Hepatocyte (in vitro differentiated cells): ENCODE measurements at regions not wholly inside any gene's neighbourhood (a gene's known extent, or its start where the extent isn't known, plus 50 kb on each side); places are given as distances from the start of the nearest gene placed in this dataset.

Source experiments
- DNase-seq: peaks from one replicate; pipeline ENCODE4 v3.0.0-alpha.2; 2016; ENCODE audit warnings: low spot score
- H2AFZ ChIP-seq: fragments of 200-600 bp; sonication (generic); 2 replicates; pipeline ENCODE4 v1.6.0; 2016; ENCODE audit warnings: antibody characterized with exemption, mild to moderate bottlenecking
- H3K27ac ChIP-seq: fragments of 200-600 bp; sonication (generic); 2 replicates; pipeline ENCODE4 v1.5.1; 2016; ENCODE audit warnings: mild to moderate bottlenecking
- H3K27me3 ChIP-seq: fragments of 200-600 bp; sonication (generic); 2 replicates; pipeline ENCODE4 v1.6.1; 2016
- H3K36me3 ChIP-seq: fragments of 200-600 bp; sonication (generic); replicated peaks from 2 replicates; pipeline ENCODE4 v1.5.1; 2016; ENCODE audit warnings: low read depth; ENCODE audit not compliant: insufficient read depth
- H3K4me1 ChIP-seq: fragments of 200-600 bp; sonication (generic); 2 replicates; pipeline ENCODE4 v1.5.1; 2016; ENCODE audit warnings: mild to moderate bottlenecking, moderate library complexity; ENCODE audit not compliant: insufficient read depth
- H3K4me2 ChIP-seq: fragments of 200-600 bp; sonication (generic); 2 replicates; pipeline ENCODE4 v1.6.0; 2016
- H3K4me3 ChIP-seq: fragments of 200-600 bp; sonication (generic); 2 replicates; pipeline ENCODE4 v1.5.1; 2016; ENCODE audit warnings: mild to moderate bottlenecking
- H3K79me2 ChIP-seq: fragments of 200-600 bp; sonication (generic); 2 replicates; pipeline ENCODE4 v1.6.0; 2017; ENCODE audit warnings: mild to moderate bottlenecking
- H3K9me2 ChIP-seq: fragments of 200-600 bp; sonication (generic); replicated peaks from 2 replicates; pipeline ENCODE4 v1.6.0; 2017; ENCODE audit warnings: mild to moderate bottlenecking; ENCODE audit not compliant: insufficient read depth
- H3K9me3 ChIP-seq: fragments of 200-600 bp; sonication (generic); 2 replicates; pipeline ENCODE4 v1.5.1; 2016; ENCODE audit warnings: low read depth, mild to moderate bottlenecking
- H4K20me1 ChIP-seq: fragments of 200-600 bp; sonication (generic); 2 replicates; pipeline ENCODE4 v1.6.0; 2016; ENCODE audit warnings: mild to moderate bottlenecking; ENCODE audit not compliant: insufficient read depth, poor library complexity, severe bottlenecking
- EZH2 ChIP-seq: fragments of 200-600 bp; sonication (generic); IDR thresholded peaks from 2 replicates; pipeline ENCODE4 v1.6.1; 2016; ENCODE audit warnings: antibody characterized with exemption, mild to moderate bottlenecking, borderline replicate concordance
- EZH2phosphoT487 ChIP-seq: fragments of 200-600 bp; sonication (generic); IDR thresholded peaks from one replicate; pipeline ENCODE4 v1.6.1; 2018; ENCODE audit warnings: antibody characterized with exemption, mild to moderate bottlenecking, low read depth, moderate library complexity; ENCODE audit not compliant: unreplicated experiment, severe bottlenecking
- WGBS: methylation state at CpG from one replicate; pipeline ENCODE4 v1.1.6; 2016; ENCODE audit warnings: low lambda C conversion rate; ENCODE audit errors: missing lambda C conversion rate; 5-methylcytosine and 5-hydroxymethylcytosine counted together
- TF ChIP-seq, protein P1 (sequence below): fragments of 200-600 bp; sonication (generic); IDR thresholded peaks from 2 replicates; pipeline ENCODE4 v1.5.1; 2016; ENCODE audit warnings: antibody characterized with exemption, mild to moderate bottlenecking; ENCODE audit not compliant: poor library complexity

DNA sequence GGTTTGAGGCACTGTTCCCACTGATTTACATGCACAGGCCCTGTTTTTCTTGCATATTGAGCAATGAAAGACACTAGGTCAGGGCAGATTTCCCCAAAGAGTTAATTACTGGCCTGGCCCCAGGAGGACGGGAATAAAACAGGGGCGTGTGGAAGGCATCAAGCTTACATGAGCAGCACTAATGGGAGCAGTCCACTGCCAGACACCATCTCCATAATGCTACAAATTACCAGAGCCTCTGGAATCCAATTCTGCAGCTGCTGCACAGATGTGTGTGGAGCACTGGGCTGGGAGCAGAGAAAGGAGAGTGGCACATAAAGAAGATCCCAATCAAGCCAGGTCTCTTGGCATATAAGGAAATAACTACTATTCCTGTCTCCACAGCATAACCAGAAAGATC is 96.9 kb downstream of the CCDC34 start:
- Histone ChIP-seq H3K79me2 (no peaks in the 10 kb centered on the region), H3K4me1 (no peaks in the 10 kb centered on the region), H3K36me3 (no peaks in the 10 kb centered on the region), H3K9me3 (no peaks in the 10 kb centered on the region), H3K4me2 (no peak overlapping the region), H3K4me3 (no peak overlapping the region), H3K27me3 (no peaks in the 10 kb centered on the region), H4K20me1 (no peaks in the 10 kb centered on the region), H2AFZ (no peak overlapping the region), H3K9me2 (no peaks in the 10 kb centered on the region), H3K27ac (no peak overlapping the region)
- TF ChIP-seq EZH2 (no peak), EZH2phosphoT487 (no peak)
- TF ChIP-seq, protein P1, sequence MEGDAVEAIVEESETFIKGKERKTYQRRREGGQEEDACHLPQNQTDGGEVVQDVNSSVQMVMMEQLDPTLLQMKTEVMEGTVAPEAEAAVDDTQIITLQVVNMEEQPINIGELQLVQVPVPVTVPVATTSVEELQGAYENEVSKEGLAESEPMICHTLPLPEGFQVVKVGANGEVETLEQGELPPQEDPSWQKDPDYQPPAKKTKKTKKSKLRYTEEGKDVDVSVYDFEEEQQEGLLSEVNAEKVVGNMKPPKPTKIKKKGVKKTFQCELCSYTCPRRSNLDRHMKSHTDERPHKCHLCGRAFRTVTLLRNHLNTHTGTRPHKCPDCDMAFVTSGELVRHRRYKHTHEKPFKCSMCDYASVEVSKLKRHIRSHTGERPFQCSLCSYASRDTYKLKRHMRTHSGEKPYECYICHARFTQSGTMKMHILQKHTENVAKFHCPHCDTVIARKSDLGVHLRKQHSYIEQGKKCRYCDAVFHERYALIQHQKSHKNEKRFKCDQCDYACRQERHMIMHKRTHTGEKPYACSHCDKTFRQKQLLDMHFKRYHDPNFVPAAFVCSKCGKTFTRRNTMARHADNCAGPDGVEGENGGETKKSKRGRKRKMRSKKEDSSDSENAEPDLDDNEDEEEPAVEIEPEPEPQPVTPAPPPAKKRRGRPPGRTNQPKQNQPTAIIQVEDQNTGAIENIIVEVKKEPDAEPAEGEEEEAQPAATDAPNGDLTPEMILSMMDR: no peak
- 65% methylated on average over 2 of the region's 2 CpGs for WGBS
- DNase-seq: no peak

DNA sequence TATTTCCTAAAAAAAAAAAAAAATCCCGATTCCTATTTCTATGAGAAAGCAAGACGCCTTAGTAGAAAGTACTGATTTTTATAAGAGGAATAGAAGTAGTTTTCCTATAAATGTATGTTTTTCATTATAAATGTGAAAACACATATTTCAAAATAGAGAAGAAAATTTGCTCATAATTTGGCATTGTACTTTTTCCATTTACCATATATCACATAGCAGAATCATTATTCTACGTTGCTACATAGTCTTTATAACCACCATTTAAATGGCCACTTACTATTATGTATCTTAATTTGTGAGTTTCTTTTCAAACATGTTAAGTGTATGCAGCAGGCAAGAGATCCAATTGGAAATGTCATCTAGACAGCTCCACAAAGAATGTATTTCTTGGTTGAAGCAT is 99.0 kb downstream of the CCDC34 start:
- Histone ChIP-seq H3K79me2 (no peaks in the 10 kb centered on the region), H3K4me3 (no peak overlapping the region), H3K9me2 (no peaks in the 10 kb centered on the region), H3K27ac (no peak overlapping the region), H3K4me2 (no peak overlapping the region), H2AFZ (no peak overlapping the region), H3K36me3 (no peaks in the 10 kb centered on the region), H4K20me1 (no peaks in the 10 kb centered on the region), H3K4me1 (no peaks in the 10 kb centered on the region), H3K27me3 (no peaks in the 10 kb centered on the region), H3K9me3 (no peaks in the 10 kb centered on the region)
- TF ChIP-seq, protein P1: no peak
- TF ChIP-seq EZH2phosphoT487 (no peak), EZH2 (no peak)
- 81% methylated on average over 3 of the region's 3 CpGs for WGBS
- DNase-seq: no peak

DNA sequence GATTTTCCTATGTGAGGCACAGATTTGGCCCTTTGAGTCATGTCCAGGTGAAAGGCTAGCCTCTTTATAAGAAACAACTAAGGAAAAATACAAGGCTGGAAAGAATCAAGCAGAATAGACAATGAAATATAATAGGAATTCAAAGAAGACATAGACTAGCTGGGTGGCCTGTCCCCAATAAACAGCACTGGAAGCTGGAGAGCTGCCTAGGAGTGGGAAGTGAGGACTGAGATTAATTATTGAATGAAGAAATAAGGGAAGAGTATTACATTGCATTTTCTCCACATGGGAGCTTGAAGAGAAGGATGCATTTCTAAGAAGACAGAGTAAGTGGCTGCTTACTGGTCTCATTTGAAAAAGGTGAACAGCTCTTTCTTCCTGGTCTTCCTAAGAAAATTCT is 100.0 kb downstream of the CCDC34 start:
- Histone ChIP-seq H4K20me1 (no peaks in the 10 kb centered on the region), H2AFZ (no peak overlapping the region), H3K79me2 (no peaks in the 10 kb centered on the region), H3K4me2 (no peak overlapping the region), H3K4me1 (no peaks in the 10 kb centered on the region), H3K27ac (no peak overlapping the region), H3K9me2 (no peaks in the 10 kb centered on the region), H3K4me3 (no peak overlapping the region), H3K9me3 (no peaks in the 10 kb centered on the region), H3K36me3 (no peaks in the 10 kb centered on the region), H3K27me3 (no peaks in the 10 kb centered on the region)
- TF ChIP-seq, protein P1: no peak
- no peak for TF ChIP-seq EZH2
- no peak for TF ChIP-seq EZH2phosphoT487
- DNase-seq: no peak

DNA sequence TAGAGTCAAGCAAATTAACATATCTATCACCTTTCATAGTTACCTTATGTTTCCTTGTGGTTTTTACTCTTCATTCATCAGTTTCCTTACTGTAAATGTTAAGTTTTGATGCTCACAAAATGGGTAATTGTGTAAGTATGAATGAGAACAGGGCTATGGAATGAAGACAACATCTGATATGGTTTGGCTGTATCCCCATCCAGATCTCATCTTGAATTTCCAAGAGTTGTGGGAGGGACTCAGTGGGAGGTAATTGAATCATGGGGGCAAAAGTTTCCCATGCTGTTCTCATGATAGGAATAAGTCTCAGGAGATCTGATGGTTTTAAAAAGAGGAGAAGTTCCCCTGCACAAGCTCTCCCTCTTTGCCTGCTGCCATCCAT is 107.6 kb downstream of the CCDC34 start:
- no peak for TF ChIP-seq EZH2phosphoT487
- TF ChIP-seq, protein P1: no peak
- TF ChIP-seq EZH2: no peak

More for the DNA sequence above, 107.6 kb downstream of the CCDC34 start:
- Histone ChIP-seq H2AFZ (no peak overlapping the region), H3K27me3 (no peaks in the 10 kb centered on the region), H4K20me1 (no peaks in the 10 kb centered on the region), H3K4me3 (no peak overlapping the region), H3K36me3 (no peaks in the 10 kb centered on the region), H3K79me2 (no peaks in the 10 kb centered on the region), H3K4me2 (no peak overlapping the region), H3K27ac (no peak overlapping the region), H3K9me3 (no peaks in the 10 kb centered on the region), H3K9me2 (no peaks in the 10 kb centered on the region), H3K4me1 (no peaks in the 10 kb centered on the region)
- DNase-seq: no peak
